Osteocyte (in vitro differentiated cells): ENCODE measurements at regions not wholly inside any gene's neighbourhood (a gene's known extent, or its start where the extent isn't known, plus 50 kb on each side); places are given as distances from the start of the nearest gene placed in this dataset.
"Not testable (repeated sequence)": the region's sequence is repeated elsewhere in the genome, so short reads cannot be mapped to it uniquely, and the experiment has no call there.

ENCODE experiments used
- DNase-seq: peaks from one replicate; pipeline ENCODE4 v3.0.0; 2021; ENCODE audit warnings: mixed read lengths; ENCODE audit not compliant: unreplicated experiment; ENCODE audit errors: extremely low spot score
- H3K27ac Mint-ChIP-seq: one replicate; pipeline ENCODE4 v1.8.0; 2021; ENCODE audit warnings: mild to moderate bottlenecking, mixed read lengths; ENCODE audit not compliant: unreplicated experiment
- H3K27me3 Mint-ChIP-seq: one replicate; pipeline ENCODE4 v1.8.0; 2021; ENCODE audit warnings: mixed read lengths; ENCODE audit not compliant: unreplicated experiment
- H3K36me3 Mint-ChIP-seq: one replicate; pipeline ENCODE4 v1.8.0; 2021; ENCODE audit warnings: mixed read lengths; ENCODE audit not compliant: unreplicated experiment
- H3K4me1 Mint-ChIP-seq: one replicate; pipeline ENCODE4 v1.8.0; 2021; ENCODE audit warnings: mixed read lengths; ENCODE audit not compliant: unreplicated experiment
- H3K4me3 Mint-ChIP-seq: one replicate; pipeline ENCODE4 v1.8.0; 2021; ENCODE audit warnings: mild to moderate bottlenecking, moderate library complexity, mixed read lengths; ENCODE audit not compliant: unreplicated experiment
- H3K9me3 Mint-ChIP-seq: one replicate; pipeline ENCODE4 v1.8.0; 2021; ENCODE audit warnings: mixed read lengths; ENCODE audit not compliant: unreplicated experiment
- CTCF ChIP-seq: fragments of 200-600 bp; sonication (generic); IDR thresholded peaks from 2 replicates; pipeline ENCODE4 v1.5.0; 2021; ENCODE audit warnings: antibody characterized with exemption, mild to moderate bottlenecking, moderate library complexity

- H3K9me3 Mint-ChIP-seq, result peaks cover 47% of the 10 kb centered on the region
- H3K36me3 Mint-ChIP-seq, result no peaks in the 10 kb centered on the region
- no peak overlapping the region for H3K27ac Mint-ChIP-seq
- H3K27me3 Mint-ChIP-seq, result no peaks in the 10 kb centered on the region
- no peak for DNase-seq
- TF ChIP-seq CTCF, result no peak
- no peak overlapping the region for H3K4me3 Mint-ChIP-seq
- no peaks in the 10 kb centered on the region for H3K4me1 Mint-ChIP-seq
These were observed 388.7 kb downstream of the NPHP4 start for GRCh38 chr1:5603353-5604104.

- H3K4me3 Mint-ChIP-seq, H3K4me1 Mint-ChIP-seq, H3K36me3 Mint-ChIP-seq, H3K27ac Mint-ChIP-seq, H3K27me3 Mint-ChIP-seq: not testable (repeated sequence)
- DNase-seq, result peak; percentile 30
- peaks cover 54% of the 10 kb centered on the region for H3K9me3 Mint-ChIP-seq
These were observed 389.5 kb downstream of the NPHP4 start for GRCh38 chr1:5602718-5603117.

- Mint-ChIP-seq H3K4me3 (no peak overlapping the region), H3K4me1 (no peaks in the 10 kb centered on the region), H3K9me3 (peaks cover 50% of the 10 kb centered on the region), H3K27ac (no peak overlapping the region), H3K27me3 (no peaks in the 10 kb centered on the region), H3K36me3 (no peaks in the 10 kb centered on the region)
- TF ChIP-seq CTCF, result no peak
- peak; percentile 65 for DNase-seq
These were observed 390.7 kb downstream of the NPHP4 start for GRCh38 chr1:5601516-5601915.

GRCh38 chr1:5599541-5599940, 392.7 kb downstream of the NPHP4 start:
- Mint-ChIP-seq H3K4me1 (no peaks in the 10 kb centered on the region), H3K36me3 (no peaks in the 10 kb centered on the region)

GRCh38 chr1:5598824-5599395, 393.3 kb downstream of the NPHP4 start:
- H3K4me3 Mint-ChIP-seq, result no peak overlapping the region
- TF ChIP-seq CTCF, result no peak
- peaks cover 49% of the 10 kb centered on the region for H3K9me3 Mint-ChIP-seq
- H3K36me3 Mint-ChIP-seq, result no peaks in the 10 kb centered on the region
- peak; percentile 62 for DNase-seq
- H3K4me1 Mint-ChIP-seq, result no peaks in the 10 kb centered on the region
- H3K27ac Mint-ChIP-seq, result no peak overlapping the region
- H3K27me3 Mint-ChIP-seq, result no peaks in the 10 kb centered on the region

More at GRCh38 chr1:5599541-5599940, 392.7 kb downstream of the NPHP4 start:
- TF ChIP-seq CTCF, result no peak
- Mint-ChIP-seq H3K27ac (no peak overlapping the region), H3K27me3 (no peaks in the 10 kb centered on the region), H3K4me3 (no peak overlapping the region), H3K9me3 (peaks cover 55% of the 10 kb centered on the region)
- DNase-seq, result peak; percentile 66
